ENCODE measurements at regions not wholly inside any gene's neighbourhood (a gene's known extent, or its start where the extent isn't known, plus 50 kb on each side); places are given as distances from the start of the nearest gene placed in this dataset.

- TF ChIP-seq CTCF (IDR thresholded peaks at IDR 0.05) (no peak), POLR2AphosphoS5 (IDR thresholded peaks at IDR 0.05; ENCODE audit: low read depth, low read length) (no peak)
Observed at GRCh38 chr11:45517171-45517770, 148.2 kb downstream of the CHST1 start.

Measured in Panc1 (cell line).